HG02870 (cell line): ENCODE measurements at regions not wholly inside any gene's neighbourhood (a gene's known extent, or its start where the extent isn't known, plus 50 kb on each side); places are given as distances from the start of the nearest gene placed in this dataset.
"Not testable (repeated sequence)": the region's sequence is repeated elsewhere in the genome, so short reads cannot be mapped to it uniquely, and the experiment has no call there.

ENCODE experiments used
- ATAC-seq: cut with Tn5 transposase; IDR thresholded peaks from one replicate; pipeline ENCODE4 v1.9.1; 2021; ENCODE audit warnings: mild to moderate bottlenecking, moderate library complexity; ENCODE audit not compliant: unreplicated experiment

DNA sequence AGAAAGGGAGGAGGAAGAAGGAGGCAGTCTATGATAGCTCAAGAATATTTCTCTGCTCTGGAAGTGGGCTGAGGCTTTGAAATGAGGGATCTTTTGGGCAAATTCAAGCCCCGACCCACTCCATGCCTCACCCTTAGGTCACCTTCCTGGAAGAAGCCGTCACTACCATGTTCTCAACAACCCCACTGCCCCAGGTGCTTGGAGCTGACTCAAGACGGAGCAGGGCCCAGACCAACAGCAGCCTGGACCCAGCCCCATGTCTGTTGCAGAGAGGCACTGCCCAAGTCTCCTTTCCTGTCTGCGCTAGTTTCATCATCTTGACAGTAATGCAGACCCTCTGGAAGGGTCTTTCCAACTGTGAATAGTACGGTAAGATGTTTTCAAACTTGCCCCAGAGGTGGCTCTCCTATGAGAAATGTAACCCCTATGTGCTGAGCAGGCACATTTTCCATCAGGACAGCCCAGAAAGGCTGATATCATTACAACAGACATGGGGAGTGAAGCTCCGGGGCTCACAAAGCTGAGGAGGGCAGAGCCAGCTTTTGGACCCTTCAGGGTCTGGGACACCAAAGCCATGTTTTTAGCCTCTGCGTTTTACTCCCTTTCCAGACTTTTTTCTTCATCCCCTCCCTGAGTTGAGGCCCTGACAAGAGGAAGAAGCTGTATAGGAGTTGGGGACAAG is 128.2 kb upstream of the LARP1 start:
- no peak for ATAC-seq

DNA sequence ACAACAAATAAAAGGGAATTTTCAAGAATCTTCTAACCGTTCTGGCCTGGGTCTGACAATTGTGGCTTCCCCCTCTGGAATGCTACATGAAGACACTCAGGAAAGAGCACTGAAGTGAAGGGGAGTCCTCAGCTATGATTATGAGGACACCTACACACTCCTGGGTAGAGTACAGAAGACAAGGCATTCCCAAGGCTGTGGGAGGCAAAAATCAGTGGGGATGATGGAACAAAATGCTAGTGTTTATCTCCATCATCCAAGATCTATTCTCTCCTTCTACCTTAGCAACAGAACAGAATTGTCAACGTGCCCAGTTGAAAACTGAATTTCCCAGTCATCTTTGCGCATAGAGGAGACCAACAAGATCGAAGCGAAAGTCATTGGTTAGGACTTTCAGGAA is 130.1 kb upstream of the LARP1 start:
- ATAC-seq: no peak

DNA sequence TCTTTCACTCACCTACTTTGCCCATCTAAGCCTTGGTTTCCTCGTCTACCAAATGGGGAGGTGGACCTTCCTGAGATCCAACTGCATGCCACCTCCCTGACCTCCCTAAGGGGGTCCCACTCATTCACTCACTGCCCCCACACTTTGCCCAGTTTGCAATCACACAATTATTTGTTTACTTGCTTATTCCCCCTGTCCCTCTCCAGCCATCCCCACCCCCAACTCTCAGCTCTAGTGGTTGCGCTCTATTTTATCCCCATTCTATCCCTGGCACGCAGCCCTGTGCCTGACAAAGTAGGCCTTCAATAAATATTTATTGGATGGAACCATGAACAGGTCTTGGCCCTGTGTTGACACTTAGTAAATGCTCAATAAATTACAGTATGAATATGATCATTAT is 130.8 kb upstream of the LARP1 start:
- ATAC-seq: no peak

DNA sequence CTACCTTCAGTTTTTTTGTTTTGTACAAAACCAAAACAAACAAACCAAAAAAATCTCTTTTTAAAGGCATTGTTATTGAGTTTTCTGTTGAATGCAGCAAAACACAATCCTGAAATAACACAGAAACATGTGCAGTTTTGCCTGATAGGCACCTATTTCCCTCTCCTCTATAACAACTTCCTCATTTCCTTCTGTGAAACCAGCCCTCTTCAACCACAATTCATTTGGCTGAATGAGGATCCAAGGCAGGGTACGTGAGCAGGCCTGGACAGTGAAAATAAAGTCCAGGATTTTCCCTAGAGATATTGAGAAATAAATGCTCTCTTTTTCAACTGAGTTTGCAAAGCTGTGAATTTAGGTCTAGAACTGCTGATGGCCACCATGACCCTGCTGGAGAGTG is 134.8 kb upstream of the LARP1 start:
- no peak for ATAC-seq

DNA sequence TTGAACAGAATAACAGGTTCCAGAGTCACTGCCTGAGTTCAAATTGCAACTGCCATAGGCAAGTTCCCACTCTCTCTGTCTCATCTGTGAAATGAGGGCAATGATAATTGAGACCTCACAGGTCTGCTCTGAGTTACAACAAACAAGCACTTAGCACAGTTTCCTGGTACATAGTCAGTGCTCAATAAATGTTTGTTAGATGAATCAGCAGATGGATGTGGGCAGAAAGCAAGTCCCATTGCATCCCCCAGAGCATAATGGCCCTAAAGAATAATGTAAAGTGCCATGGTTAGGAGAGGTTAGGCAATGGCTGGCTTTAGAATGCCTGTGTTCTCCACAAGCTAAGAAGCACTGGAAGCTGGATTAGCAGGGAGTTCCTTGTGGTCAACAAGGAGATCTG is 136.5 kb upstream of the LARP1 start:
- no peak for ATAC-seq

DNA sequence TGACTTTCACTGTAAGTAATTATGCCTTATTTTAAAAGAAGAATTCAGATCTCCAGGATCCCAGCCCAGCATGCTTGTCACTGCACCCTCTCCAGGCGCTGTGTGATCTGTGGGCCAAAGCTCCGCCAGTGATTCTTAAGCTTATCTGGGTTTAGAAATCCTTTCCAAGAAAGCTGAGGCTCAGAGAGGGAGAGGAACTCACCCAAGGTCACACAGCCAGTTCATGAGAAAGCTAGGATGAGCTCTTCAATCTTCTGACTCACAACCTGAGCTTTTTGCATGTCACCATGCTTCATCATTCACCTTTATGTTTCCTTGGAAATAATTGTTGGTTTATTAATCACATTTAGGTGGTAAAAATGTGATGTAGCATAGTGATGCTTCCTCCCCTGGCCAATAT is 136.6 kb upstream of the HAND1 start:
- ATAC-seq: no peak

DNA sequence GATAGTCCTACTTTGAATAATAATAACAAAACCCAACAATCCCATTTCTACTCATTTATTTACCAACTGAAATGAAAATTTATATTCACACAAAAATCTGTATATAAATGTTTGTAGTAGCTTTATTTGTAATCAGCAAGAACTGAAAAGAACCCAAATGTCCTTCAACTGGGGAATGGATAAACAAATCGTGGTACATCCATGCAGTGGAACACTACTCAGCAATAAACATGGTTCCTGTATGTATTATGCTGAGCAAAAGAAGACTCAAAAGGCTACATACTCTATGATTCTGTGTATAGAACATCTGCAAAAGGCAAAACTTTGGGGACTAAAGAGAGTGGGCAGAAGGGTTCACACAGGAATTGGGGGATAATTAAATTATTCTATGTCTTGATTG is 136.1 kb upstream of the HAND1 start:
- ATAC-seq: no peak

DNA sequence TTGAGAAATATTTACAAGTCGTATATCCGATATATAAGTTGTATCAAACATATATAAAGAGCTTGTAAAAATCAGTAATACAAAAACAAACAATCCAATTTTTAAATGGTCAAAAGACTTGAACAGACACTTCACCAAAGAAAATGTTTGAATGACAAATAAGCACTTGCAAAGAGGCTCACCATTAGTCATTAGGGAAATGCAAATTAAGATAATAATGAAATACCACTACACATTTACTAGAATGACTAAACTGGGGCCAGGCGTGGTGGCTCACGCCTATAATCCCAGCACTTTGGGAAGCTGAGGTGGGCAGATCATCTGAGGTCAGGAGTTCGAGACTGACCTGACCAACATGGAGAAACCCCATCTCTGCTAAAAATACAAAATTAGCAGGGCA is 134.6 kb upstream of the HAND1 start:
- ATAC-seq: no peak

DNA sequence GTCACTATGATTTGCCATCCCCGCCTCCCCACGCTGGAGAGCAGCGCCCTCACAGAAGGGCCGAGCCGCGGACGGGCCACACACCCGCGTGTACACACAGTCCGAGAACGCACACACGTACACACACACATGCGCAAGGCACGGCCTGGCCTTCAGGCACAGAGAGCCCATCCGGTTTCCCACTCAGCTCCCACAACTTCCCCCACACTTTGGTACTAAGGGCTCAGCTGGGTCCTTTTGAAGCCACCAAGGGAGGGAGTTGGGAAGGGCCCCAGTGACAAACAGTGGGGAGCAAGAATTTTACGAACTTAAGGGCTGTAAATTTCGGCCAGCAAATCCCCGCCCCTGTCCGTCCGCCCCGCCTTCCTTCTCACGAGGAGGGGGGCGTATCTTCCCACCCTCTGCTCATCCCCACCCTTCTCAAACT is 133.3 kb upstream of the HAND1 start:
- ATAC-seq: no peak

DNA sequence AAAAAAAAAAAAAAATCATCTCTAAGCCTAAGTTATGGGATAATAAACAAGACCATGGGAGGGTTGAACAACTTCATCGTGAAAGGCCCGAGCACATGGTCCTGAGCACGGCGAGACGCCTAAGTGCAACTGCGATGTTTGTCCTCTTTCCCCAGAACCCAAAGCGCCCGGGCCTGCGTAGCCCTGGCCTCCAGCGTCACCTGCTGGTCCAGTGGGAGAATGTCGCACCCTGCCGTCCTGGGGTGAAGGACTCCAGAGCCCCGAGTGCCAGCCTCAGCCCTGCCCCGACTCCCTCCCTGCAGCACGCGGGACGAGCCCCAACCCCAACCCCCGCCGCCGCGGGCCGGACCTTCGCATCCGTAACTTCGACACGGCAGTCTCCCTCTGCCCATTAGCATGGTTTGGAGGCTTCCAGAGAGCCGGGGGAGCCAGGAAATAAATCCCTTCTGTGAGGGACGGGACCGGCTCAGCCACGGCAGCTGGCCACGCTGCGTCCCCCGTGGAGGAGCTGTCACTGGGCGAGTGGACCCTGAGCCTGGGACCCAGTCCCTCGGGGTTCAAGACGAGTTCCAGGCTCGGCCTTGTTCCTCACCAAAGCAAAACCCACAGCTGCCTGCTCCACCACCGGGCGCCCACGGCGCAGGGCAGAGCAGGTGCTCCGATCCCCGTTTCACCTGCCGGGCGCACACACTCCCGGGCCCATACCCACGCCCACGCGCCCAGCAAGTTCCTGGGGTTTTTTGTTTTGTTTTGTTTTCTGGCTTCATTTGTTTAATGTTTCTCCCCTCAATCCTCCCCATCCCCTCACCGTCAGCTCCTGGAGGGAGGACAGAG is 132.5 kb upstream of the HAND1 start:
- ATAC-seq: peak; percentile 85

DNA sequence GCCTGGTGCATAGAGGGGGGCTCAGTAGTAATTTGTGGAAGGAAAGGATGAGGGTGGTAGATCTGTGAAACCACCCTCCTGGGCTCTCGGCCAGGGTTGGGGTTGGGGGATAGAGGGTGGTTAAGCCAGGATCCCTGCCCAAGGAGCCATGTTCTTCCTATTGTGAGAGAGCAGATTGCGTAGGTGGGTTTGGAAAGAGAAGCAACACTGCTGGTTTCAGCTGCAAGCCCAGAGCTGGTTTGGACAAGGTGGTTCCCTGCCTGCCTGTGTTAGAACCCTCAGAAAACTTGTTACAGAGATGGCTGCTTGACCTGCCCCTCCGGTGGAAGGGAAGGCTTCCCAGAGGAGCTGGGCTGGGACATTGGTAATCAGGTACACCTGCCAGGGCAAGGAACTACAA is 131.2 kb upstream of the HAND1 start:
- ATAC-seq: no peak

DNA sequence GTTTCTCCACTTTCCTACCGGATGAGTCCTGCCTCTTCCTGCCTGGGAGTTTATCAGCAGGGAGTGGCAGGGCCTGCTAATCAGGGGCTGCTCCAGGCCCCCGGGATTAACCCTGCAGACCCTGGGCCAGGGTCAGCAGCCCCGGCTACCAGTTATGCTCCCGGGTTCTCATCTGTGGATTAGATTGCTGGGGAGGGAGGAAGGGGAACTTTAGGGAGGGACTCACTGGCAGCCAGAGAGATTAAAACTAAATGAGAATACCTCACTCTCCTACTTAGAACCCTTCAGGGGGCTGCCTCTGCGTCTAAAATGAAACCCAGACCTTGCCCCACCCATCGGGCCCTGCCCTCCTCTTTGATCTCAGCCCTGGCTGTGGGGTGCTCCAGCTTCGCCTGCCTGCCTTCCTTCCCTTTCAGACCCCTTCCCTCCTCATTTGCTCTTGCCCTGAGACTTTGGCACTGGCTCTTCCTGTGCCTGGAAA is 130.5 kb upstream of the HAND1 start:
- ATAC-seq: no peak

DNA sequence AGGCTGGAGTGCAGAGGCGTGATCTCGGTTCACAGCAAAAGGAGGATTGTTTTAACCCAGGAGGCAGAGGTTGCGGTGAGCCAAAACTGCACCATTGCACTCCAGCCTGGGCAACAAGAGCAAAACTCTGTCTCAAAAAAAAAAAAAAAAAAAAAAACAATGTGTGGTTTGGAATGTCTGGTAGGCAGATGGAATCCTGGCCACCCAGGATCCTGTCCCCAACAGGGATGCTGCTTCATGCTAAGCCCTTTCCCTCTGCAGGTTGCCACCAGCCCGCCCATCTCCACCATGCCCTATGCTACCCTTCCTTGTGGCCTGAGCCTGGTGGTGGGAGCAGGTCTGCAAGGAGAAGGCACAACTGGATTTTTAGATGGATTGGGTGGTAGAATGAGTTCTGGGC is 129.7 kb upstream of the HAND1 start:
- ATAC-seq: no peak

DNA sequence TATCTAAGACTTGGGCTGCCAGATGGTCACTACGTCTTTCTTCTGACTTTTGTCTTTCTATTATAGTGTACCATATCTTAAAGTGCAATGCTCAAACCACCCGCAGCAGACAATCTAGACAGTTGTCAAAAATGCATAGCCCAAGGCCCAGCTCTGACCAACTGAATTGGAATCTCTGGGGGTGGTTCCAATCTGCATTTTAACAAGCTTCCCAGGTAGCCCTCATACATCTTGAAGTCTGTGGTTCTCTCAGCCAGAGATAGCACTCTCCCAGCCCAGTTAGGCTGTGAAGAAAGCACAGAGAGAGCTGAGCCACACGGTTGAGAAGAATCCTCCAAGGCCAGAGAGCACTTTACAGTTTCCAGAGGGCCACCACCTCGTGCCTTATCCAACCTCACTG is 128.2 kb upstream of the HAND1 start:
- no peak for ATAC-seq

DNA sequence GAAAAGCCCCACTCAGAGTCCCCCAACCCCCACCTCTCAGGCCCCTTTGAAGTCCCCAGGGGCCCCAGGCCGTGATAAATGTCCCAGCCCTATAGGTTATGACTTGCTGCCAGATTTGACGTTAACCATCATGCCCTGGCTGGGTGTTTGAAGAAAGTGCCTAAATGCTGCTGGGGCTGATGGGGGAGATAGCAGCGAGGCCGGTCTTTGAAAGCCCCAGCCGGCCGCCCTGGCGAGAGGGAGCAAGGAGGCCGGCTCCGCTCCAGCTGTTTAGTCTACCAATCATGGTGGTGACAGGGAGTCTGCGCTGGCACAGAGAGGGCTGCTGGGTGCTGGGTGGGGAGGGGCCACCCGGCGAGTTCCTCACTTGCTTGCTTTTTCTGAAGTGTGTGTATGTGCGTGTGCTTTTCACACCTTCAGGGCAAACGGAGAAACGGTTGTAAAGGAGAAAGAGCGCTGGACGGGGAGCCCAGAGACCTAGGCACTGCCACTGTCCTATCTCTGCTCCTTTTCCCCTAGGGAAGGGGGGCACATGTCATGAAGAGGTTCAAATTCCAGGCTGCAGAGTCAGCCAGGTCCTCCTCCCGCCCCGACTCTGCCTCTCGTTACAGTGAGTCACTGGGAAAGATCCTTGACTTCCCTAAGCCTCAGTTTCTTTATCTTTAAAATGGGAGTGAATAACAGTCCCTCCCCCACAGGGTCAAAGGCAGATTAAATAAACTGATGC is 126.1 kb upstream of the HAND1 start:
- no peak for ATAC-seq

DNA sequence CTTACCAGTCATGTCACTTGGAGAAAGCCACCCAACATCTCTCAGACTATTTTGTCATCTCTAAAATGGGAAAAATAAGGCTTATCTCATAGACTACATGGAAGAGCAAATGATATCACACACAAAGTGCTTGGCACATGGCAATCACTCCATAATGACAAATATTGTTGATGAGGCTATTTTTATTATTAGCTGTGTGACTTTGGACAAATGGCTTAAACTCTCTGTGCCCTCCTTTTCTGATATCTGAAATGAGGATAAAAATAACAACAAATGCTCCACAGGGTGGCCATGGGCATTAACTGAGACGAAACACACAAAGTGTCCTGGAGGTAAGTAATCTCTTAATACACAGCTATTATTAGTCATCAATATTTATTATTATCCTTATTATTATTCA is 125.5 kb upstream of the HAND1 start:
- no peak for ATAC-seq

DNA sequence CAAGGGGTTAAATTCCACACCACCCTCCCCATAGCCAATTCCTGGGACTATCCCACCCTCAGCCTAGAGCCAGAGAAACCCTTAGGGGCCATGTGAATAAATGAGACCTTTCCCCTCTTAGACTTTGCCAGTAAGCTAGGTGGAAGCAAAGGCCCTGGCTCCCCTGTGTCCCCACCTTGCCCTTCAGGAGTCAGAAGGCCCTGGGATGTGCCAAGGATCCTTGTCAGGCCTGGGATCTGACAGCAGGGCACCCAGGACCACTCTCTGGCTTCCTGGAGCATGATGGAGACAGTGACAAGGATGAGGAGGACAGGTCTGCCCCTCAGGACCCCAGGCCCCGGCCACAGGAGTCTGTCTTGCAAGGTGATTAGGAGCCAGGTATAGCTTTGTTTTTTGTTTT is 125.0 kb upstream of the HAND1 start:
- no peak for ATAC-seq

DNA sequence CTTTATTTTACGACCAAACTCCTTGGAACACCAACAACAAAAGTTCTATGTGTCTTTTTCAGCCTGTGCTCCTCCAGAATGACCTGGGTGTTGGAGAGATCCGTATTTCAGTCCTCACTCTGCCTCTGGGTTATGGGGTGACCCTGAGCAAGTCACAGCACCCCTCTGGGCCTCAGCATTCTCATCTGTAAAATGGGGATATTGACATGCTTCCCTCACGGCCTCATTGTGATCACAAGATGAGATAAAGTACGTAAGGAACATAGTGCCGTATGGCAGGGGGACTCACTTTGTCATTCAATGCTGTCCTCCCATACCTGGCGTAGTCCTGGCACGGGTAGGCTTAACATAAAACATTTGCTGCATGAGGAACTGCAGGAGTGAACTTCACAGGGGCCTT is 123.0 kb upstream of the HAND1 start:
- no peak for ATAC-seq

DNA sequence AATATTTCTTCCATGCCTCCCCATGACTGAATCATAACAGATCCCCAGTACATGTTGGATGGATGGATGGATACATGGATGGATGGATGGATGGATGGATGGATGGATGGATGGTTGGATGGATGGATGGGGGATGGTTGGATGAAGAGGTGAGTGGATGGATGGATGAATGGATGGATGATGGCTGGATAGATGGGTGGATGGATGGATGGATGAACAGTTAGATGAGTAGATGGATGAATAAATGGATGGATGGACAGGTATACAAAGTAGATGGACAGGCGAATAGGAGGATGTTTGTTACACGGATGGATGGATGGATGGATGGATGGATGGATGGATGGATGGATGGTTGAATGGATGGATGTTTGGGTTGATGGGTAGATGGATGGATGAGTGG is 120.0 kb upstream of the HAND1 start:
- ATAC-seq: no peak

DNA sequence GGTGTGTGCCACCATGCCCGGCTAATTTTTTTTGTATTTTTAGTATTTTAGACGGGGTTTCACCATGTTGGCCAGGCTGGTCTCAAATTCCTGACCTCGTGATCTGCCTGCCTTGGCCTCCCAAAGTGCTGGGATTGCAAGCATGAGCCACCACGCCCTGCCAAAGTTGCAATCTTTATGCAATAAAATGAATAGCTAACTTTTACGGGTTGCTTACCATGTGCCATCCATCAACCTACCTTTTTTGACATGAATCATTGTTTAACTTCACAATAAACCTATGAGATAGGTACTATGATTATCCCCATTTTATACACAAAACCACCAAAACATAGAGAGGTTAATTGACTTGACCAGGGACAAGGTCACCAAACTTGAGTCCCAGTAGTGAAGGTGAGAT is 118.8 kb upstream of the HAND1 start:
- not testable (repeated sequence) for ATAC-seq

DNA sequence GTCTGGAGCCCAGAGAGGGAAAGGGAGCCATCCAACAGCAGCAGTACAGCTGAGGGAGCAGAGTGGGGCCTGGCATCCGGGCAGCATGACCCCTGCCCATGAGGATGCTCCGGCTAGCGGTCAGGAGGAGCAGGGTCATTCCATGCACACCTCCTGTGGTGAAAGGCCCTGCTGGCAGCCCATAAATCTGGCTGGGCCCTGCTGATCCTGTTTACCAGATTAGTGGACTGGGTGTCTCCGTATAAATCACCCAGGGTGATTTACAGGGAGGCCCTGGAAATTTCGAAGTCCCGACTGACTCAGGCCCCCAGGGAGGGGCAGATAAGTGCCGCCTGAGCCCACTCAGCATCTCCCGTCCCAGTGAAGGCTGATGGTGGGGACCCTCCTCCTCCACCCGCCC is 117.6 kb upstream of the HAND1 start:
- ATAC-seq: no peak

DNA sequence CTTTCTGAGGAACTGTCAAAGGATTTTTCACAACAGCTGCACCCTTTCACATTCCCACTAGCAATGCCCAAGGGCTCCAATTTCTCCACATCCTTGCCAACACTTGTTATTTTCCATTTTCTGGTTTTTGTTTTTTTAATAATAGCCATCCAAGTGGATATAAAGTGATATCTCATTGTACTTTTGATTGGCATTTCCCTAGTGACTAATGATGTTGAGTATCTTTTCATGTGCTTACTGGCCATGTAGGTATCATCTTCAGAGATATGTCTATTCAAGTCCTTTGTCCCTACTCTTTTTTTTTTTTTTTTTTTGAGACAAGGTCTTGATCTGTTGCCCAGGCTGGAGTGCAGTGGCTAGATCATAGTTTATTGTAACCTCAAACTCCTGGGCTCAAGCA is 115.8 kb upstream of the HAND1 start:
- ATAC-seq: no peak
